Naive thymus-derived CD4-positive, alpha-beta T cell (primary cell): ENCODE measurements at regions not wholly inside any gene's neighbourhood (a gene's known extent, or its start where the extent isn't known, plus 50 kb on each side); places are given as distances from the start of the nearest gene placed in this dataset.

ENCODE experiments used
- ATAC-seq: fragments of 150-1000 bp; cut with Tn5 transposase; 2 replicates; pipeline ENCODE4 v1.10.0; 2021; ENCODE audit warnings: mild to moderate bottlenecking, moderate library complexity
- CTCF ChIA-PET: fragments of 350-600 bp; sonication (Branson Sonifier 250); formaldehyde crosslinking; loops from one replicate; lab custom pipeline; 2021; ENCODE audit warnings: antibody characterized with exemption; lab: Charles Lee
- POLR2A ChIA-PET: fragments of 350-600 bp; sonication (Branson Sonifier 250); formaldehyde crosslinking; loops from one replicate; lab custom pipeline; 2021; ENCODE audit warnings: antibody characterized with exemption, inconsistent platforms; lab: Charles Lee
- DNase-seq, 9 donors: peaks; one replicate each; pipeline versions ENCODE4 v3.0.0 to v3.0.0-alpha.2; 2020 to 2022; ENCODE audit warnings: mixed read lengths in 1 of 9
- H3K27ac ChIP-seq: one replicate; pipeline ENCODE4 v1.7.0; 2013; ENCODE audit warnings: mild to moderate bottlenecking, low read depth, low read length, moderate library complexity
- H3K27me3 ChIP-seq, 2 donors: one replicate each; pipeline ENCODE4 v1.7.0; 2013; ENCODE audit warnings: low read length in 2 of 2, mild to moderate bottlenecking in 2 of 2, moderate library complexity in 2 of 2; ENCODE audit not compliant: control insufficient read depth in 2 of 2, insufficient read depth in 2 of 2
- H3K36me3 ChIP-seq, 3 experiments: 1 replicate in 2 of 3; 2 replicates in 1 of 3; pipeline ENCODE4 v1.7.0; 2013; ENCODE audit warnings: low read length in 3 of 3, mild to moderate bottlenecking in 3 of 3, moderate library complexity in 1 of 3; ENCODE audit not compliant: insufficient read depth in 3 of 3, control insufficient read depth in 2 of 3
- H3K4me1 ChIP-seq, 2 donors: one replicate each; pipeline ENCODE4 v1.7.0; 2013; ENCODE audit warnings: low read length in 2 of 2, mild to moderate bottlenecking in 2 of 2, moderate library complexity in 1 of 2; ENCODE audit not compliant: control insufficient read depth in 2 of 2, insufficient read depth in 2 of 2
- H3K4me3 ChIP-seq: 2 replicates; pipeline ENCODE4 v1.7.0; 2013; ENCODE audit warnings: mild to moderate bottlenecking, low read length
- H3K9me3 ChIP-seq, 3 experiments: 1 replicate in 2 of 3; 2 replicates in 1 of 3; pipeline ENCODE4 v1.7.0; 2013; ENCODE audit warnings: low read length in 3 of 3; ENCODE audit not compliant: control insufficient read depth in 2 of 3
- H3K27ac Mint-ChIP-seq, 9 donors: one replicate each; pipeline ENCODE4 v1.8.0; 2020 to 2022; ENCODE audit warnings: mixed read lengths in 9 of 9, mild to moderate bottlenecking in 8 of 9, moderate library complexity in 5 of 9, inconsistent platforms in 2 of 9
- H3K27me3 Mint-ChIP-seq, 5 donors: one replicate each; pipeline ENCODE4 v1.8.0; 2021 to 2022; ENCODE audit warnings: mixed read lengths in 5 of 5, mild to moderate bottlenecking in 1 of 5
- H3K36me3 Mint-ChIP-seq, 5 donors: one replicate each; pipeline ENCODE4 v1.8.0; 2020 to 2022; ENCODE audit warnings: mixed read lengths in 5 of 5, mild to moderate bottlenecking in 3 of 5, inconsistent platforms in 1 of 5
- H3K4me1 Mint-ChIP-seq, 7 donors: one replicate each; pipeline ENCODE4 v1.8.0; 2020 to 2022; ENCODE audit warnings: mixed read lengths in 7 of 7, mild to moderate bottlenecking in 3 of 7, inconsistent platforms in 1 of 7
- H3K4me3 Mint-ChIP-seq, 10 donors: one replicate each; pipeline ENCODE4 v1.8.0; 2020 to 2022; ENCODE audit warnings: mild to moderate bottlenecking in 10 of 10, mixed read lengths in 10 of 10, moderate library complexity in 6 of 10, inconsistent platforms in 2 of 10
- H3K9me3 Mint-ChIP-seq, 11 donors: one replicate each; pipeline ENCODE4 v1.8.0; 2020 to 2022; ENCODE audit warnings: mixed read lengths in 11 of 11, mild to moderate bottlenecking in 4 of 11, inconsistent platforms in 1 of 11, moderate library complexity in 1 of 11
- intact Hi-C, 2 donors: fragments of 100-400 bp; cut with micrococcal nuclease; formaldehyde crosslinking; loops; one replicate each; pipeline ENCODE4 v1.15.1; 2023

GRCh38 chr3:180181387-180181786 is 144.7 kb upstream of the PEX5L start:
- DNase-seq (no peak), ATAC-seq (no peak)
- H3K4me1 ChIP-seq: no peaks in the 10 kb centered on the region
- POLR2A ChIA-PET: no interaction called here
- H3K27ac Mint-ChIP-seq: no peak overlapping the region
- H3K27me3 Mint-ChIP-seq: no peaks in the 10 kb centered on the region
- H3K27ac ChIP-seq: no peak overlapping the region
- H3K4me1 Mint-ChIP-seq: no peaks in the 10 kb centered on the region
- H3K9me3 ChIP-seq: no peaks in the 10 kb centered on the region
- intact Hi-C loops: no loop called here
- no peaks in the 10 kb centered on the region for H3K36me3 ChIP-seq
- no peaks in the 10 kb centered on the region for H3K36me3 Mint-ChIP-seq
- H3K4me3 Mint-ChIP-seq: no peak overlapping the region
- H3K27me3 ChIP-seq: no peaks in the 10 kb centered on the region
- H3K9me3 Mint-ChIP-seq: peaks cover 0 to 4% (median 0%) of the 10 kb centered on the region in 11 donors
- H3K4me3 ChIP-seq: no peak overlapping the region
- CTCF ChIA-PET: no interaction called here

GRCh38 chr3:180183346-180183745 is 146.6 kb upstream of the PEX5L start:
- Histone ChIP-seq H3K36me3 (no peaks in the 10 kb centered on the region), H3K9me3 (no peaks in the 10 kb centered on the region), H3K4me1 (no peaks in the 10 kb centered on the region), H3K27ac (no peak overlapping the region), H3K4me3 (no peak overlapping the region), H3K27me3 (no peaks in the 10 kb centered on the region)
- ATAC-seq: no peak
- Mint-ChIP-seq H3K4me1 (no peaks in the 10 kb centered on the region), H3K36me3 (no peaks in the 10 kb centered on the region), H3K27me3 (no peaks in the 10 kb centered on the region), H3K27ac (no peak overlapping the region), H3K4me3 (no peak overlapping the region), H3K9me3 (peaks cover 0 to 4% (median 0%) of the 10 kb centered on the region in 11 donors)
- ChIA-PET CTCF (no interaction called here), POLR2A (no interaction called here)
- intact Hi-C loops: no loop called here
- DNase-seq: no peak

GRCh38 chr3:180184816-180185215 is 148.1 kb upstream of the PEX5L start:
- H3K9me3 Mint-ChIP-seq: peaks cover 0 to 2% (median 0%) of the 10 kb centered on the region in 11 donors
- H3K36me3 Mint-ChIP-seq: no peaks in the 10 kb centered on the region
- no peaks in the 10 kb centered on the region for H3K36me3 ChIP-seq
- ATAC-seq (no peak), DNase-seq (no peak)
- no peaks in the 10 kb centered on the region for H3K4me1 ChIP-seq
- H3K4me3 Mint-ChIP-seq: no peak overlapping the region
- no peaks in the 10 kb centered on the region for H3K27me3 ChIP-seq
- ChIA-PET POLR2A (no interaction called here), CTCF (no interaction called here)
- H3K27ac Mint-ChIP-seq: no peak overlapping the region
- intact Hi-C loops: no loop called here
- H3K27me3 Mint-ChIP-seq: no peaks in the 10 kb centered on the region
- no peaks in the 10 kb centered on the region for H3K4me1 Mint-ChIP-seq
- H3K9me3 ChIP-seq: no peaks in the 10 kb centered on the region
- no peak overlapping the region for H3K27ac ChIP-seq
- H3K4me3 ChIP-seq: no peak overlapping the region

GRCh38 chr3:180185650-180186049 is 148.9 kb upstream of the PEX5L start:
- no peak overlapping the region for H3K27ac ChIP-seq
- H3K4me1 ChIP-seq: no peaks in the 10 kb centered on the region
- no peaks in the 10 kb centered on the region for H3K4me1 Mint-ChIP-seq
- no peak overlapping the region for H3K4me3 Mint-ChIP-seq
- no peaks in the 10 kb centered on the region for H3K9me3 ChIP-seq
- DNase-seq (no peak), ATAC-seq (no peak)
- H3K36me3 Mint-ChIP-seq: no peaks in the 10 kb centered on the region
- H3K27me3 Mint-ChIP-seq: no peaks in the 10 kb centered on the region
- H3K9me3 Mint-ChIP-seq: peaks cover 0 to 2% (median 0%) of the 10 kb centered on the region in 11 donors
- no peak overlapping the region for H3K4me3 ChIP-seq
- H3K27ac Mint-ChIP-seq: no peak overlapping the region
- H3K36me3 ChIP-seq: no peaks in the 10 kb centered on the region
- ChIA-PET POLR2A (no interaction called here), CTCF (no interaction called here)
- H3K27me3 ChIP-seq: no peaks in the 10 kb centered on the region
- intact Hi-C loops: no loop called here

- Mint-ChIP-seq H3K27ac (no peak overlapping the region), H3K4me3 (no peak overlapping the region), H3K9me3 (peaks cover 0 to 4% (median 0%) of the 10 kb centered on the region in 11 donors), H3K27me3 (peaks cover 0 to under 1% (median 0%) of the 10 kb centered on the region in 5 donors), H3K4me1 (no peaks in the 10 kb centered on the region), H3K36me3 (no peaks in the 10 kb centered on the region)
- H3K4me1 ChIP-seq: no peaks in the 10 kb centered on the region
- no peak for ATAC-seq
- ChIA-PET POLR2A (no interaction called here), CTCF (no interaction called here)
- intact Hi-C loops: no loop called here
- H3K9me3 ChIP-seq: no peaks in the 10 kb centered on the region
- no peak for DNase-seq
- H3K4me3 ChIP-seq: no peak overlapping the region
- no peaks in the 10 kb centered on the region for H3K27me3 ChIP-seq
- H3K27ac ChIP-seq: no peak overlapping the region
- no peaks in the 10 kb centered on the region for H3K36me3 ChIP-seq
These were observed 152.0 kb upstream of the PEX5L start for GRCh38 chr3:180188512-180189309.

GRCh38 chr3:180189310-180189648 is 152.5 kb upstream of the PEX5L start:
- ATAC-seq: no peak

GRCh38 chr3:180196658-180197057 is 159.9 kb upstream of the PEX5L start:
- Histone ChIP-seq H3K27ac (no peak overlapping the region), H3K4me3 (no peak overlapping the region), H3K4me1 (no peaks in the 10 kb centered on the region), H3K27me3 (no peaks in the 10 kb centered on the region), H3K36me3 (no peaks in the 10 kb centered on the region), H3K9me3 (no peaks in the 10 kb centered on the region)
- ChIA-PET POLR2A (no interaction called here), CTCF (interaction anchor here (0.7 kb wide), 1 partner anchor 80 kb away, joined by 4 read pairs; no protein-coding TSS in a partner anchor)
- Mint-ChIP-seq H3K4me1 (no peaks in the 10 kb centered on the region), H3K36me3 (no peaks in the 10 kb centered on the region), H3K4me3 (no peak overlapping the region), H3K27ac (no peak overlapping the region), H3K27me3 (peaks cover 0 to 8% (median 0%) of the 10 kb centered on the region in 5 donors), H3K9me3 (peaks cover 0 to 10% (median 1%) of the 10 kb centered on the region in 11 donors)
- intact Hi-C loops: no loop called here
- ATAC-seq (no peak), DNase-seq (no peak)

More at GRCh38 chr3:180189310-180189648, 152.5 kb upstream of the PEX5L start:
- intact Hi-C loops: no loop called here
- Mint-ChIP-seq H3K36me3 (no peaks in the 10 kb centered on the region), H3K9me3 (peaks cover 0 to 5% (median 1%) of the 10 kb centered on the region in 11 donors), H3K4me1 (no peaks in the 10 kb centered on the region), H3K4me3 (no peak overlapping the region), H3K27me3 (peaks cover 0 to 5% (median 0%) of the 10 kb centered on the region in 5 donors), H3K27ac (no peak overlapping the region)
- Histone ChIP-seq H3K36me3 (no peaks in the 10 kb centered on the region), H3K4me1 (no peaks in the 10 kb centered on the region), H3K27ac (no peak overlapping the region), H3K9me3 (no peaks in the 10 kb centered on the region), H3K4me3 (no peak overlapping the region), H3K27me3 (no peaks in the 10 kb centered on the region)
- POLR2A ChIA-PET: no interaction called here
- no peak for DNase-seq
- CTCF ChIA-PET: no interaction called here
